WTC11 (cell line): ENCODE measurements at regions not wholly inside any gene's neighbourhood (a gene's known extent, or its start where the extent isn't known, plus 50 kb on each side); places are given as distances from the start of the nearest gene placed in this dataset.
A peak's percentile ranks its signal among the peaks of the same experiment; 100 is the strongest.

Source experiments
- ATAC-seq: fragments of 200-7000 bp; cut with Tn5 transposase; 2 replicates; pipeline ENCODE4 v1.10.0; 2021; ENCODE audit warnings: mild to moderate bottlenecking, moderate library complexity
- CTCF ChIA-PET: fragments of 300-600 bp; sonication (Branson Sonifier 250); formaldehyde crosslinking; loops from one replicate; lab custom pipeline; 2021; ENCODE audit warnings: antibody characterized with exemption; lab: Charles Lee
- POLR2A ChIA-PET: fragments of 350-600 bp; sonication (Branson Sonifier 250); formaldehyde crosslinking; loops from one replicate; lab custom pipeline; 2021; ENCODE audit warnings: antibody characterized with exemption; lab: Charles Lee
- DNase-seq: peaks from one replicate; pipeline ENCODE4 v3.0.0; 2021; ENCODE audit warnings: low spot score
- H3K27ac Mint-ChIP-seq: 2 replicates; pipeline ENCODE4 v1.8.0; 2021; ENCODE audit warnings: mixed read lengths
- H3K27me3 Mint-ChIP-seq: 2 replicates; pipeline ENCODE4 v1.8.0; 2021; ENCODE audit warnings: low read depth, mild to moderate bottlenecking, moderate library complexity, mixed read lengths
- H3K36me3 Mint-ChIP-seq: 2 replicates; pipeline ENCODE4 v1.8.0; 2021; ENCODE audit warnings: mixed read lengths
- H3K4me1 Mint-ChIP-seq: 2 replicates; pipeline ENCODE4 v1.8.0; 2022; ENCODE audit warnings: mixed read lengths
- H3K4me3 Mint-ChIP-seq: 2 replicates; pipeline ENCODE4 v1.8.0; 2021; ENCODE audit warnings: mild to moderate bottlenecking, moderate library complexity, mixed read lengths
- H3K9me3 Mint-ChIP-seq: 2 replicates; pipeline ENCODE4 v1.8.0; 2021; ENCODE audit warnings: mixed read lengths
- ATF1 ChIP-seq: sonication (generic); formaldehyde crosslinking; IDR thresholded peaks from 2 replicates; pipeline ENCODE4 v1.8.1; 2023; ENCODE audit warnings: mild to moderate bottlenecking, moderate library complexity, missing genetic modification reagents
- E2F5 ChIP-seq: sonication (generic); formaldehyde crosslinking; IDR thresholded peaks from 2 replicates; pipeline ENCODE4 v1.8.1; 2022; ENCODE audit warnings: mild to moderate bottlenecking, moderate library complexity, missing genetic modification reagents
- ETV6 ChIP-seq: sonication (generic); formaldehyde crosslinking; IDR thresholded peaks from 2 replicates; pipeline ENCODE4 v1.8.1; 2022; ENCODE audit warnings: mild to moderate bottlenecking, missing genetic modification reagents
- FOXJ3 ChIP-seq: sonication (generic); formaldehyde crosslinking; IDR thresholded peaks from 2 replicates; pipeline ENCODE4 v1.9.0; 2021; ENCODE audit warnings: missing genetic modification reagents, mild to moderate bottlenecking, borderline replicate concordance
- FOXP1 ChIP-seq: sonication (generic); formaldehyde crosslinking; IDR thresholded peaks from 2 replicates; pipeline ENCODE4 v1.8.0; 2022; ENCODE audit warnings: missing genetic modification reagents, mild to moderate bottlenecking, moderate library complexity, borderline replicate concordance
- GABPB1 ChIP-seq: sonication (generic); formaldehyde crosslinking; IDR thresholded peaks from 2 replicates; pipeline ENCODE4 v1.8.1; 2023; ENCODE audit warnings: mild to moderate bottlenecking, missing genetic modification reagents
- KAT7 ChIP-seq: sonication (generic); formaldehyde crosslinking; IDR thresholded peaks from 2 replicates; pipeline ENCODE4 v1.8.1; 2023; ENCODE audit warnings: missing genetic modification reagents, mild to moderate bottlenecking, borderline replicate concordance
- MAX ChIP-seq: sonication (generic); formaldehyde crosslinking; IDR thresholded peaks from 2 replicates; pipeline ENCODE4 v1.8.0; 2022; ENCODE audit warnings: mild to moderate bottlenecking, missing genetic modification reagents
- MLX ChIP-seq: sonication (generic); formaldehyde crosslinking; IDR thresholded peaks from 2 replicates; pipeline ENCODE4 v1.8.1; 2023; ENCODE audit warnings: mild to moderate bottlenecking, missing genetic modification reagents, moderate library complexity
- NFATC4 ChIP-seq: fragments of 250-450 bp; sonication (Bioruptor Pico); IDR thresholded peaks from 2 replicates; pipeline ENCODE4 v1.9.0; 2021; ENCODE audit warnings: mild to moderate bottlenecking
- RELA ChIP-seq: sonication (generic); formaldehyde crosslinking; IDR thresholded peaks from 2 replicates; pipeline ENCODE4 v1.8.1; 2022; ENCODE audit warnings: missing genetic modification reagents, mild to moderate bottlenecking, borderline replicate concordance
- TCF7 ChIP-seq: sonication (generic); formaldehyde crosslinking; IDR thresholded peaks from 2 replicates; pipeline ENCODE4 v1.8.0; 2022; ENCODE audit warnings: mild to moderate bottlenecking, low read depth, missing genetic modification reagents, moderate library complexity
- TEAD1 ChIP-seq: sonication (generic); formaldehyde crosslinking; IDR thresholded peaks from 2 replicates; pipeline ENCODE4 v1.8.0; 2022; ENCODE audit warnings: mild to moderate bottlenecking, missing genetic modification reagents
- TEAD4 ChIP-seq: sonication (generic); formaldehyde crosslinking; IDR thresholded peaks from 2 replicates; pipeline ENCODE4 v1.8.0; 2022; ENCODE audit warnings: mild to moderate bottlenecking, missing genetic modification reagents
- ZBTB21 ChIP-seq: sonication (generic); formaldehyde crosslinking; IDR thresholded peaks from 2 replicates; pipeline ENCODE4 v1.8.1; 2023; ENCODE audit warnings: mild to moderate bottlenecking, missing genetic modification reagents, borderline replicate concordance
- ZNF512 ChIP-seq: sonication (generic); formaldehyde crosslinking; IDR thresholded peaks from 2 replicates; pipeline ENCODE4 v1.8.1; 2022; ENCODE audit warnings: missing genetic modification reagents, borderline replicate concordance
- TF ChIP-seq, protein P1 (sequence below): fragments of 200-600 bp; IDR thresholded peaks from 2 replicates; pipeline ENCODE4 v1.8.0; 2022; ENCODE audit warnings: antibody characterized with exemption
- TF ChIP-seq, protein P2 (sequence below): sonication (generic); formaldehyde crosslinking; conservative IDR thresholded peaks from 2 replicates; pipeline ENCODE4 v1.8.1; 2022; ENCODE audit warnings: mild to moderate bottlenecking, missing genetic modification reagents
- TF ChIP-seq, protein P3 (sequence below): sonication (generic); formaldehyde crosslinking; IDR thresholded peaks from 2 replicates; pipeline ENCODE4 v1.8.1; 2023; ENCODE audit warnings: mild to moderate bottlenecking, missing genetic modification reagents
- TF ChIP-seq, protein P4 (sequence below): sonication (generic); formaldehyde crosslinking; IDR thresholded peaks from 2 replicates; pipeline ENCODE4 v1.8.0; 2022; ENCODE audit warnings: mild to moderate bottlenecking, missing genetic modification reagents
- TF ChIP-seq, protein P5 (sequence below): fragments of 250-450 bp; sonication (Bioruptor Pico); conservative IDR thresholded peaks from 2 replicates; pipeline ENCODE4 v1.9.0; 2021; ENCODE audit warnings: mild to moderate bottlenecking

- ChIA-PET POLR2A (no interaction called here), CTCF (interaction anchor here (0.6 to 1.7 kb wide), 12 partner anchors 9 to 689 kb away, joined by 3 to 18 read pairs (median 3); no protein-coding TSS in a partner anchor)
- DNase-seq (peak; percentile 54), ATAC-seq (peak; percentile 85)
- Mint-ChIP-seq H3K4me1 (no peaks in the 10 kb centered on the region), H3K27me3 (no peaks in the 10 kb centered on the region), H3K9me3 (no peaks in the 10 kb centered on the region), H3K4me3 (no peak overlapping the region), H3K27ac (no peak overlapping the region), H3K36me3 (no peaks in the 10 kb centered on the region)
- TF ChIP-seq MLX (no peak), E2F5 (CRISPR knock-in tag) (no peak), MAX (CRISPR knock-in tag) (no peak), ATF1 (CRISPR knock-in tag) (no peak), NFATC4 (CRISPR knock-in tag) (no peak), ETV6 (no peak), GABPB1 (CRISPR knock-in tag) (peak; percentile 31; the same call in 1 of the 2 replicates)
- TF ChIP-seq, protein P1, sequence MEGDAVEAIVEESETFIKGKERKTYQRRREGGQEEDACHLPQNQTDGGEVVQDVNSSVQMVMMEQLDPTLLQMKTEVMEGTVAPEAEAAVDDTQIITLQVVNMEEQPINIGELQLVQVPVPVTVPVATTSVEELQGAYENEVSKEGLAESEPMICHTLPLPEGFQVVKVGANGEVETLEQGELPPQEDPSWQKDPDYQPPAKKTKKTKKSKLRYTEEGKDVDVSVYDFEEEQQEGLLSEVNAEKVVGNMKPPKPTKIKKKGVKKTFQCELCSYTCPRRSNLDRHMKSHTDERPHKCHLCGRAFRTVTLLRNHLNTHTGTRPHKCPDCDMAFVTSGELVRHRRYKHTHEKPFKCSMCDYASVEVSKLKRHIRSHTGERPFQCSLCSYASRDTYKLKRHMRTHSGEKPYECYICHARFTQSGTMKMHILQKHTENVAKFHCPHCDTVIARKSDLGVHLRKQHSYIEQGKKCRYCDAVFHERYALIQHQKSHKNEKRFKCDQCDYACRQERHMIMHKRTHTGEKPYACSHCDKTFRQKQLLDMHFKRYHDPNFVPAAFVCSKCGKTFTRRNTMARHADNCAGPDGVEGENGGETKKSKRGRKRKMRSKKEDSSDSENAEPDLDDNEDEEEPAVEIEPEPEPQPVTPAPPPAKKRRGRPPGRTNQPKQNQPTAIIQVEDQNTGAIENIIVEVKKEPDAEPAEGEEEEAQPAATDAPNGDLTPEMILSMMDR, result peak; percentile 41
- TF ChIP-seq, protein P2, sequence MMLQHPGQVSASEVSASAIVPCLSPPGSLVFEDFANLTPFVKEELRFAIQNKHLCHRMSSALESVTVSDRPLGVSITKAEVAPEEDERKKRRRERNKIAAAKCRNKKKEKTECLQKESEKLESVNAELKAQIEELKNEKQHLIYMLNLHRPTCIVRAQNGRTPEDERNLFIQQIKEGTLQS, result no peak
- TF ChIP-seq, protein P3, sequence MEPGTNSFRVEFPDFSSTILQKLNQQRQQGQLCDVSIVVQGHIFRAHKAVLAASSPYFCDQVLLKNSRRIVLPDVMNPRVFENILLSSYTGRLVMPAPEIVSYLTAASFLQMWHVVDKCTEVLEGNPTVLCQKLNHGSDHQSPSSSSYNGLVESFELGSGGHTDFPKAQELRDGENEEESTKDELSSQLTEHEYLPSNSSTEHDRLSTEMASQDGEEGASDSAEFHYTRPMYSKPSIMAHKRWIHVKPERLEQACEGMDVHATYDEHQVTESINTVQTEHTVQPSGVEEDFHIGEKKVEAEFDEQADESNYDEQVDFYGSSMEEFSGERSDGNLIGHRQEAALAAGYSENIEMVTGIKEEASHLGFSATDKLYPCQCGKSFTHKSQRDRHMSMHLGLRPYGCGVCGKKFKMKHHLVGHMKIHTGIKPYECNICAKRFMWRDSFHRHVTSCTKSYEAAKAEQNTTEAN, result no peak
Measured at GRCh38 chr6:113306552-113307145, 550.5 kb upstream of the MARCKS start.

- CTCF ChIA-PET, result no interaction called here
- ATAC-seq (no peak), DNase-seq (no peak)
- Mint-ChIP-seq H3K36me3 (no peaks in the 10 kb centered on the region), H3K4me3 (no peak overlapping the region), H3K4me1 (no peaks in the 10 kb centered on the region), H3K27ac (no peak overlapping the region), H3K27me3 (no peaks in the 10 kb centered on the region), H3K9me3 (no peaks in the 10 kb centered on the region)
- POLR2A ChIA-PET, result no interaction called here
- TF ChIP-seq TCF7 (CRISPR knock-in tag), result no peak
- TF ChIP-seq RELA (CRISPR knock-in tag), result no peak
- no peak for TF ChIP-seq ZBTB21
- TF ChIP-seq, protein P4, sequence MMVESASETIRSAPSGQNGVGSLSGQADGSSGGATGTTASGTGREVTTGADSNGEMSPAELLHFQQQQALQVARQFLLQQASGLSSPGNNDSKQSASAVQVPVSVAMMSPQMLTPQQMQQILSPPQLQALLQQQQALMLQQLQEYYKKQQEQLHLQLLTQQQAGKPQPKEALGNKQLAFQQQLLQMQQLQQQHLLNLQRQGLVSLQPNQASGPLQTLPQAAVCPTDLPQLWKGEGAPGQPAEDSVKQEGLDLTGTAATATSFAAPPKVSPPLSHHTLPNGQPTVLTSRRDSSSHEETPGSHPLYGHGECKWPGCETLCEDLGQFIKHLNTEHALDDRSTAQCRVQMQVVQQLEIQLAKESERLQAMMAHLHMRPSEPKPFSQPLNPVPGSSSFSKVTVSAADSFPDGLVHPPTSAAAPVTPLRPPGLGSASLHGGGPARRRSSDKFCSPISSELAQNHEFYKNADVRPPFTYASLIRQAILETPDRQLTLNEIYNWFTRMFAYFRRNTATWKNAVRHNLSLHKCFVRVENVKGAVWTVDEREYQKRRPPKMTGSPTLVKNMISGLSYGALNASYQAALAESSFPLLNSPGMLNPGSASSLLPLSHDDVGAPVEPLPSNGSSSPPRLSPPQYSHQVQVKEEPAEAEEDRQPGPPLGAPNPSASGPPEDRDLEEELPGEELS (CRISPR knock-in tag), result no peak
- TF ChIP-seq FOXP1 (CRISPR knock-in tag), result no peak
- no peak for TF ChIP-seq TEAD4
- TF ChIP-seq E2F5 (CRISPR knock-in tag), result no peak
- TF ChIP-seq ZNF512 (CRISPR knock-in tag), result no peak
- TF ChIP-seq, protein P5, sequence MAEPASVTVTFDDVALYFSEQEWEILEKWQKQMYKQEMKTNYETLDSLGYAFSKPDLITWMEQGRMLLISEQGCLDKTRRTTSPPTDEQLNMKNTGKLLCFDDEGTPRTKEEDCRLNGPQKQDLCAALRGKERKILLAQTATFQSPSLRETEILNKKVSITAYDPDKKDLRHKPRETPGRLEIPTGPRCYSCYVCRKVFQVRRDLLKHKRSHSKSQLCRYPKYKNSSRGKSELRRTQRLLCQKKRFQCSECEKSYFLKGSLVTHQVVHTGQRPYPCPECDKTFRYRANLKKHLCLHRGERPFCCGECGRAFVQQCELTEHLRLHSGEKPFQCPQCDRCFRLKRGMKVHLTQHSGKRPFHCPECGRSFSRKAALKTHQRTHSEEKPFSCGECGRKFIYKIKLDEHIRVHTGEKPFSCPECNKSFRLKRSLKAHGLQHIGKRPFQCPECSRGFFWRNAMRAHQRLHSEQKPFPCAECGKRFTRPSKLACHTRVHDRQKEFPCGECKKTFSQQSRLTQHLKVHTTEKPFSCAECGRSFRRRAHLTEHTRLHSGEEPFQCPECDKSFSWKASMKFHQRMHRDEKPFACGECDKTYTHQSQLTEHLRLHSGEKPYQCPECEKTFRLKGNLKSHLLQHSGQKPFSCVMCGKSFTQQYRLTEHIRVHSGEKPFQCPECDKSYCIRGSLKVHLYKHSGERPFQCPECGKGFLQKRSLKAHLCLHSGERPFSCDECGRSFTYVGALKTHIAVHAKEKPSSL (CRISPR knock-in tag), result no peak
- TF ChIP-seq KAT7 (CRISPR knock-in tag), result no peak
- no peak for TF ChIP-seq TEAD1 (CRISPR knock-in tag)
- no peak for TF ChIP-seq ETV6
- no peak for TF ChIP-seq FOXJ3
Measured at GRCh38 chr6:113308266-113308665, 548.9 kb upstream of the MARCKS start.
